ENCODE measurements at regions not wholly inside any gene's neighbourhood (a gene's known extent, or its start where the extent isn't known, plus 50 kb on each side); places are given as distances from the start of the nearest gene placed in this dataset.

DNA sequence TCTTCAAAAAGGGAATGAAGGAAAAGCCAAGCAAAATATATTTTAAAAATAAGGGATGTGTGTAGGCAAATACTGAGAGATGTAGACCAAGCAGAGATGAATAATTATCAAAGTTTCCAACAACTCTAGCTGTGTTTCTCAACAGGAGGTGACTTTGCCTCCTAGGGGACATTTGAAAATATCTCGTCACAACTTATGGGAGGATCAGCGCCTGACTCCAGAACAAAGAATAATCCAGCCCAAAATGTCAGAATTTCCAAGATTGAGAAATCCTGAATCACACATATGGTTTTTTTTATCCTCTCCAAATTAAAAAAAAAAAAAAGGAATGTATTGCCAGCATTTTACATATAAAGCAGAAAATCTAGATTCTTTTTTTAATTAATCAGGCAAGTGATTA, 241.2 kb upstream of the ZFP64 start:
- Mint-ChIP-seq H3K4me1 (ENCODE audit: low read depth) (no peaks in the 10 kb centered on the region), H3K4me3 (no peak overlapping the region), H3K27ac (no peak overlapping the region), H3K9me3 (peaks cover 2% of the 10 kb centered on the region), H3K36me3 (ENCODE audit: low read depth) (no peaks in the 10 kb centered on the region), H3K27me3 (no peaks in the 10 kb centered on the region)
- ATAC-seq (ENCODE audit: poor library complexity) (no peak), DNase-seq (no peak)
- no peaks in the 10 kb centered on the region for H3K36me3 ChIP-seq (ENCODE audit: insufficient read depth, low read length)
- TF ChIP-seq, protein P1, sequence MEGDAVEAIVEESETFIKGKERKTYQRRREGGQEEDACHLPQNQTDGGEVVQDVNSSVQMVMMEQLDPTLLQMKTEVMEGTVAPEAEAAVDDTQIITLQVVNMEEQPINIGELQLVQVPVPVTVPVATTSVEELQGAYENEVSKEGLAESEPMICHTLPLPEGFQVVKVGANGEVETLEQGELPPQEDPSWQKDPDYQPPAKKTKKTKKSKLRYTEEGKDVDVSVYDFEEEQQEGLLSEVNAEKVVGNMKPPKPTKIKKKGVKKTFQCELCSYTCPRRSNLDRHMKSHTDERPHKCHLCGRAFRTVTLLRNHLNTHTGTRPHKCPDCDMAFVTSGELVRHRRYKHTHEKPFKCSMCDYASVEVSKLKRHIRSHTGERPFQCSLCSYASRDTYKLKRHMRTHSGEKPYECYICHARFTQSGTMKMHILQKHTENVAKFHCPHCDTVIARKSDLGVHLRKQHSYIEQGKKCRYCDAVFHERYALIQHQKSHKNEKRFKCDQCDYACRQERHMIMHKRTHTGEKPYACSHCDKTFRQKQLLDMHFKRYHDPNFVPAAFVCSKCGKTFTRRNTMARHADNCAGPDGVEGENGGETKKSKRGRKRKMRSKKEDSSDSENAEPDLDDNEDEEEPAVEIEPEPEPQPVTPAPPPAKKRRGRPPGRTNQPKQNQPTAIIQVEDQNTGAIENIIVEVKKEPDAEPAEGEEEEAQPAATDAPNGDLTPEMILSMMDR (IDR thresholded peaks at IDR 0.05) = no peak
- H3K27ac ChIP-seq (ENCODE audit: low read depth in 1 of 2, low read length in 2 of 2) = no peak overlapping the region
- no peaks in the 10 kb centered on the region for H3K9me3 ChIP-seq (ENCODE audit: control insufficient read depth in 1 of 2, insufficient read depth in 1 of 2, low read length in 2 of 2)
- POLR2A ChIA-PET = interaction anchor here (0.6 kb wide), 1 partner anchor 88 kb away, joined by 4 read pairs; no protein-coding TSS in a partner anchor
- H3K27me3 ChIP-seq (ENCODE audit: control insufficient read depth in 1 of 2, insufficient read depth in 2 of 2, low read length in 2 of 2) = no peaks in the 10 kb centered on the region
- no peak overlapping the region for H3K4me3 ChIP-seq (ENCODE audit: low read length)
- CTCF ChIA-PET = no interaction called here
- intact Hi-C loops (cut with DNase I, micrococcal nuclease) = no loop called here
- H3K4me1 ChIP-seq (ENCODE audit: insufficient read depth, low read length) = no peaks in the 10 kb centered on the region

DNA sequence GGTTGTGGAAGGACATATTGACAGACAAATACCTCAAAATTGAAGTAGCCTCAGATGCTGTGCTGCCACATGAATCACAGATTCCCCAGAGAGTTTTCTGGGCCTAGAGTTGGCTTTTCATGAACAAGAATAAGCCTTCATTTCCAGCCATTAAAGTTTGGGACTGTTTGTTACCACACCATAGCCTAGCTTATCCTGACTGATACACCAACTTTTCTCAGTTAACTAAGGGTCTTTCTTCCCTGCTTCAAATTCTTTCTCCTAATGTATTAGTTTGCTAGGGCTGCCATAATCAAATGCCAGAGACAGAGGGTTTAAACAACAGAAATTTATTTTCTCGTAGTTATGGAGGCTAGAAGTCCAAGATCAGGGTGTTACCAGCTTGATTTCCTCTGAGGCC, 237.4 kb upstream of the ZFP64 start:
- CTCF ChIA-PET = no interaction called here
- ATAC-seq (ENCODE audit: poor library complexity) = no peak
- no peaks in the 10 kb centered on the region for H3K36me3 Mint-ChIP-seq (ENCODE audit: low read depth)

DNA sequence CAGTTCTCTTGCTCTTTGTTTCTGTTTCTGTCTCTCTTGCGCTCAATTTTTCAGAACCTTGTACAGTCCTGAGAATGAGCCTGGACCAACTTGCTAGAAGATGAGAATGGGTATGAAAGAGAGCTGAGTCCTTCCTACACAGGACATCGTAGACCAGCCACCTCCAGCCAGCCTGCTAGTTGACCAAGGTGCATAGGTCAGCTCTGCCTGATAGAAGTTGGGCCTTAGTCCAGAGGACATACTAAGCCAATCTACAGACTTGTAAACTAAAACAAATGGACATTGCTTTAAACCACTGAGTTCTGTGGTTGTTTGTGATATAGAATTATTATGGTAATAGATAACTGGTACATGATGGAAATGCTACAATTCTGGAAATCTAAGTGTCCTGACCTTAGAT, 236.4 kb upstream of the ZFP64 start:
- Histone ChIP-seq H3K4me3 (ENCODE audit: low read length) (no peak overlapping the region), H3K27ac (ENCODE audit: low read depth in 1 of 2, low read length in 2 of 2) (no peak overlapping the region), H3K9me3 (ENCODE audit: control insufficient read depth in 1 of 2, insufficient read depth in 1 of 2, low read length in 2 of 2) (peaks cover 0 to 5% of the 10 kb centered on the region in 2 experiments), H3K27me3 (ENCODE audit: control insufficient read depth in 1 of 2, insufficient read depth in 2 of 2, low read length in 2 of 2) (no peaks in the 10 kb centered on the region), H3K4me1 (ENCODE audit: insufficient read depth, low read length) (no peaks in the 10 kb centered on the region), H3K36me3 (ENCODE audit: insufficient read depth, low read length) (no peaks in the 10 kb centered on the region)
- DNase-seq = no peak
- Mint-ChIP-seq H3K9me3 (peaks cover 2% of the 10 kb centered on the region), H3K4me3 (no peak overlapping the region), H3K27ac (no peak overlapping the region), H3K36me3 (ENCODE audit: low read depth) (no peaks in the 10 kb centered on the region), H3K27me3 (no peaks in the 10 kb centered on the region), H3K4me1 (ENCODE audit: low read depth) (peaks cover 6% of the 10 kb centered on the region)
- intact Hi-C loops (cut with DNase I, micrococcal nuclease) = loop anchor here in 1 of 2 experiments (5.0 kb wide), 1 partner anchor 46 kb away; no protein-coding TSS in a partner anchor
- TF ChIP-seq, protein P1 (IDR thresholded peaks at IDR 0.05) = no peak
- ATAC-seq (ENCODE audit: poor library complexity) = no peak
- ChIA-PET POLR2A (no interaction called here), CTCF (no interaction called here)

More for the DNA sequence above, 237.4 kb upstream of the ZFP64 start:
- intact Hi-C loops (cut with DNase I, micrococcal nuclease) = loop anchor here in 1 of 2 experiments (5.0 kb wide), 1 partner anchor 47 kb away; no protein-coding TSS in a partner anchor
- peaks cover 2% of the 10 kb centered on the region for H3K9me3 Mint-ChIP-seq
- Histone ChIP-seq H3K27ac (ENCODE audit: low read depth in 1 of 2, low read length in 2 of 2) (no peak overlapping the region), H3K4me3 (ENCODE audit: low read length) (no peak overlapping the region), H3K27me3 (ENCODE audit: control insufficient read depth in 1 of 2, insufficient read depth in 2 of 2, low read length in 2 of 2) (no peaks in the 10 kb centered on the region), H3K4me1 (ENCODE audit: insufficient read depth, low read length) (no peaks in the 10 kb centered on the region), H3K36me3 (ENCODE audit: insufficient read depth, low read length) (no peaks in the 10 kb centered on the region), H3K9me3 (ENCODE audit: control insufficient read depth in 1 of 2, insufficient read depth in 1 of 2, low read length in 2 of 2) (peaks cover 0 to under 1% of the 10 kb centered on the region in 2 experiments)
- no peaks in the 10 kb centered on the region for H3K27me3 Mint-ChIP-seq
- POLR2A ChIA-PET = no interaction called here
- H3K4me3 Mint-ChIP-seq = no peak overlapping the region
- H3K27ac Mint-ChIP-seq = no peak overlapping the region
- peaks cover 6% of the 10 kb centered on the region for H3K4me1 Mint-ChIP-seq (ENCODE audit: low read depth)
- TF ChIP-seq, protein P1 (IDR thresholded peaks at IDR 0.05) = no peak
- no peak for DNase-seq
